GM19455 (cell line): ENCODE measurements at regions not wholly inside any gene's neighbourhood (a gene's known extent, or its start where the extent isn't known, plus 50 kb on each side); places are given as distances from the start of the nearest gene placed in this dataset.

ENCODE experiments used
- ATAC-seq: cut with Tn5 transposase; IDR thresholded peaks from one replicate; pipeline ENCODE4 v1.9.1; 2021; ENCODE audit not compliant: unreplicated experiment

DNA sequence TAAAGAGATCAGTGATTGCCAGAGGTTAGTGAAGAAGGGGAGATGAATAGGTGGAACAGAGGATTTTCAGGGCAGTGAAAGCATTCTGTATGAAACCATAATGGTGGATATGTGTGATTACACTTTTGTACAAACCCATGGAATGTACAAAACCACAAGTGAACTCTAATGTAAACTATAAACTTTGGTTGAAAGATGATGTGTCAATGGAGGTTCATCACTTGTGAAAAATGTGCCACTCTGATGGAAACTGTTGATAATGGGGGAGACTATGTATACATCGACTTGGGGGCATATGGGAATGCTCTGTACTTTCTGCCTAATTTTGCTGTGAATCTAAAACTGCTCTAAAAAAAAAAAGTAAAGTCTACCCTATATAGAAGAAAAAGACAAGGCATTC, 68.7 kb upstream of the ARHGEF3 start:
- no peak for ATAC-seq

DNA sequence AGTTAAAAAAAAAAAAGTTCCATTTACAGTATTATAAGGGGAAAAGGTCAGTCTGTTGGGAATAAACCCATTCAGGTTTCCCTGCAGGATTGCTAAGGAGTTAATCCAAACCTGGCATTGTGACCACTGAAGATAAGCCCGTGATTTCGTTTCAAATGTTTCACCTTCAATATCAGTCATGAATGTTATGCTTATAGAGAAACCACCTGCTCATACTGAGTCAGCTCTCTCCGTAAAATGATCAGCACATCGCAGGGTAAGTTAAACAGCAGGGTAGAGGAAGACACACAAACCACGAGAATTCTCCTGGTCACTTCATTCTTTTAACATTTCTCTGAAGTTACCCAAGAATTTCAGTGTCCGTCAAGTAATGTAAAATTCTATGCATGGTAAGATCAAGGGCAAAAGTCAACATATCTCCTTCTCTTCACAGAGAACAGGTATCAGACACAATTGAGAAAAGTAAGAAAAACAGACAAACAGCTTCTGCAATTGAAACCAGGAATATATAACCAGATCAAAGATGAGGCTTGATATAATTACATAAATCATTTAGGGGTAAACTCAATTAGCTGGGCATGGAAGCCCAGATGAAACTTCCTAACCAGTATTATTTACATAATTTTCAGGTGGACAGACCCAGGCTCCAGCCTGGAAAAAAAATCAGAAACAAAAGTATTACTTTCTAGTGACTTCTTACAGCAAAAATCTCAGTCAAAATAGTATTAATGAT, 67.6 kb upstream of the ARHGEF3 start:
- no peak for ATAC-seq

DNA sequence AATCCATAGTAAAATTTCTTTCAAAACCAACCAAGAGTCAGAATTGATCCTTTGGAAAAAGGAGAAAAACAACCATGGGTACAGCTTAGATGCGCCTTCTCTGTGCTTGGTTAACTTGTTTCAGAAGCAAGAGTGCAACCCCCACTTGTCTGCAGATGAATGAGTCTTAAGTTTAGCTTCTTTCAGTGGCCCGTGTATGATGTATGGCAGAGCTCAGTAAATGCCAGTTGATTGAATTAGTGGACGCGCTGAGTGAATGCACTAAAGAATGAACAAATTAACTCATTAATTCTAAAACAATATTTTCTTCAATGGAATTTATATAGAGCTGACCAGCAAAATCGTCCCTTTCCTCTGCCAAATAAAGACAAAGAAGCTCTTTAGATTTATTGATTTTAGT, 67.0 kb upstream of the ARHGEF3 start:
- ATAC-seq = no peak

DNA sequence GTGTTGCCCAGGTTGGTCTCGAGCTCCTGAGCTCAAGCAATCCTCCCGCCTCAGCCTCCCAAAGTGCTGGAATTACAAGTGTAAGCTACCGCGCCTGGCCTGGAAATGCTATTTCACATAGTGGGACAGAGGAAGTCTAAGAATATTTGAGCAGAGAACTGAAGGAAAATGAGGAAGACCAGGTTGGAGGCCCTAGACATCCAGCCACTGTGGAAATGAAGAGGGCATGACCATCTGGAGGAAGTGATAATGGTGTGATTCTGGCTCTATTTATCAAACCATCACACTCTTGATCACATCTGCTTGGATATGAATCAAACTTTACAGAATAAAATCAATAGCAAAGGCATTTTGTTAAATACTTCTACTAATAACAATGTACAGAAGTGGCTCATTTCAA, 65.9 kb upstream of the ARHGEF3 start:
- ATAC-seq = no peak

GRCh38 chr3:56864918-56865524, 63.3 kb upstream of the ARHGEF3 start:
- no peak for ATAC-seq

DNA sequence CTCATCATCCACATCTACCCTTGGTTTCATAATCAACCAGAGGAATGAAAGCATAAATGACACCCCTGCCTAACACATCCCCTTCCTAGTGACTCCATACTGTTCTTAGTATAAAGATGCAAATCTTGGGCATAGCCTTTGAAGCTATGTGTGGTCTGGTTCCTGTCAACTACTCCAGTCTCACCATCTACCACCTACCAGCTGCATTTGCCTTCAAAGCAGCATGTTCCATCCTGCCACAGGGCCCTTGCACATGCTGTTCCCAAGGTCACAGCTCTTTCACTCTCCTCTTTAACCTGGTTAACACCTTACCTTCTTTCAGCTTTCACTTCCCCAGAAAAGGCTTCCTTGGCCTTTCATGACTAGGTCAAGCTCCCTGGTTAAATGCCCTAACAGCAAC, 62.3 kb upstream of the ARHGEF3 start:
- ATAC-seq = no peak

- no peak for ATAC-seq
These were observed 60.8 kb upstream of the ARHGEF3 start for GRCh38 chr3:56862352-56863062.

GRCh38 chr3:56861511-56861910, 59.8 kb upstream of the ARHGEF3 start:
- ATAC-seq = no peak

GRCh38 chr3:56860939-56861338, 59.2 kb upstream of the ARHGEF3 start:
- no peak for ATAC-seq

GRCh38 chr3:56860351-56860750, 58.6 kb upstream of the ARHGEF3 start:
- ATAC-seq = no peak

GRCh38 chr3:56858331-56858730, 56.6 kb upstream of the ARHGEF3 start:
- ATAC-seq = no peak

GRCh38 chr3:56857178-56857577, 55.4 kb upstream of the ARHGEF3 start:
- no peak for ATAC-seq

DNA sequence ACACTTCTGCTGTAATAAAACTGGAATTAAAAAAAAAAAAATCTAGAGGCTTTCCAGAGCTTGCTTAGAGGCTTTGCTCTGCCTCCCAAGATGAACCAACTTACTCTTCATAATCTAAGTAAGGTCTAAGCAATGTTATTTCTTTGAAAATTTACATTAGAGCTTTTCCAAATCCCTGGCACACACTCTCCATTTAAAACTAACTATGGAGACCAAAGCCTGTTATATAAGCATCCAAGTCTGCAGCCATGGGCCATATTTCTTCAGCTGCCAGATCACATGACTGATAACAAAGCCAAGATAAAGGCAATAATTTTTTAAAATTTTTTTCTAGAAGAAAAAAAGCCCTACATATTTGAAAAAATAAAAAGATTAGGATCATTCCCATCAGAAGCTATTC, 55.0 kb upstream of the ARHGEF3 start:
- ATAC-seq = no peak

GRCh38 chr3:56855856-56856512, 54.2 kb upstream of the ARHGEF3 start:
- no peak for ATAC-seq

GRCh38 chr3:56854856-56855611, 53.3 kb upstream of the ARHGEF3 start:
- ATAC-seq = no peak

DNA sequence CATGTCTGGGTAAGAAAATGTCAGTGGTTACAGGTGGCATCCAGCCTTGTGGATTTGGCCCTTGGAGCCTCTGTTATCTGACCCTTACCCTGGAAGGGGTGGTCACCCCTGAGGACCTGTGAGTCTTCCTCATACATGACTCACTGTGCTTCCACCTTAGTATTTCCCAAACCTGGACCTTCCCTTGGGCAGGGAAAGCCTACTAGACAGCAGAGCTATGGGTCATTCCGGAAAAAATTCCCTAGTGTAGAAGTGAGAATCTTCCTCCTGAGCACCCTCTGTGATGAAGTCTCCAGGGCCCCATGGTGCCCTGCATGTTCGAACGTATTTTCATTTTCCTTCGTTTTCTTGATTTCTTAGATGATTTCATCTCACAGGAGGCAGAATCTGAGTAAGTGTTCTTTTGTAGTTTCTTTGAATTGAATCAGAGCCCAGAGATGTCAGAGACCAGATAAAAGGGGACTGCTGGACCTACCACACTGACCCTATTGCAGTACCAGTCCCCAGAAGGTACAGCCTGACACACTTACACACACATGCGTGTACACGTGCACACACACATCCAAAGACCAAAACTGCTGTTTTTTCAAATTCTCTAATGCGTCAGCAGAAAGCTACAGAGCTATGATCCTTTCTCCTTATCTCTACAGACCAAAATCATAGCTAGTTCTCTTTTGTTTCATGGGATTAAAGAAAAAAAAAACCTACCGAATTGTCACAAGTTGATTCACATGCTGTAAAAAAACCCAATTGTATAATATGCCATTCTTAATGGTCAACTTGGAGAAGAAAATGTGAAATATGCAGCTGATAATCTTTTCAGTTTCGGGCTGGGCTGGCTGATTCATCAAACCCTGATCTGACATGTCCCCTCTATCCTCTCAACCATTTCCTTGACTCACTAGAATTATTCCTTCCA, 50.5 kb upstream of the ARHGEF3 start:
- no peak for ATAC-seq
